Neural progenitor cell (in vitro differentiated cells): ENCODE measurements at regions not wholly inside any gene's neighbourhood (a gene's known extent, or its start where the extent isn't known, plus 50 kb on each side); places are given as distances from the start of the nearest gene placed in this dataset.

ENCODE experiments used
- DNase-seq: peaks from one replicate; pipeline ENCODE4 v3.0.0-alpha.2; 2016; ENCODE audit warnings: low spot score
- H2AFZ ChIP-seq: fragments of 200-600 bp; sonication (generic); replicated peaks from 2 replicates; pipeline ENCODE4 v1.6.1; 2016; ENCODE audit warnings: antibody characterized with exemption
- H3F3A ChIP-seq: fragments of 200-600 bp; sonication (generic); 2 replicates; pipeline ENCODE4 v1.6.1; 2016; ENCODE audit warnings: antibody characterized with exemption, low read depth
- H3K27ac ChIP-seq: fragments of 200-600 bp; sonication (generic); 2 replicates; pipeline ENCODE4 v1.5.1; 2016; ENCODE audit warnings: mild to moderate bottlenecking
- H3K27me3 ChIP-seq: fragments of 200-600 bp; sonication (generic); 2 replicates; pipeline ENCODE4 v1.6.1; 2016; ENCODE audit warnings: mild to moderate bottlenecking, moderate library complexity
- H3K36me3 ChIP-seq: fragments of 200-600 bp; sonication (generic); 2 replicates; pipeline ENCODE4 v1.5.1; 2016
- H3K4me1 ChIP-seq: fragments of 200-600 bp; sonication (generic); 2 replicates; pipeline ENCODE4 v1.6.1; 2016; ENCODE audit warnings: mixed run types
- H3K4me2 ChIP-seq: fragments of 200-600 bp; sonication (generic); 2 replicates; pipeline ENCODE4 v1.6.1; 2016
- H3K4me3 ChIP-seq: fragments of 200-600 bp; sonication (generic); 2 replicates; pipeline ENCODE4 v1.5.1; 2016
- H3K79me2 ChIP-seq: fragments of 200-600 bp; sonication (generic); 2 replicates; pipeline ENCODE4 v1.6.1; 2016; ENCODE audit warnings: low read depth
- H3K9ac ChIP-seq: fragments of 200-600 bp; sonication (generic); 2 replicates; pipeline ENCODE4 v1.6.1; 2016
- H3K9me3 ChIP-seq: fragments of 200-600 bp; sonication (generic); 2 replicates; pipeline ENCODE4 v1.5.1; 2016; ENCODE audit warnings: low read depth
- H4K20me1 ChIP-seq: fragments of 200-600 bp; sonication (generic); 2 replicates; pipeline ENCODE4 v1.6.1; 2016; ENCODE audit warnings: low read depth
- H3K27ac Mint-ChIP-seq: 3 replicates; pipeline ENCODE4 v1.8.0; 2021; ENCODE audit warnings: mixed read lengths
- H3K27me3 Mint-ChIP-seq: 2 replicates; pipeline ENCODE4 v1.8.0; 2022; ENCODE audit warnings: low read depth, mild to moderate bottlenecking, inconsistent platforms, moderate library complexity, mixed read lengths; ENCODE audit not compliant: insufficient read depth
- H3K36me3 Mint-ChIP-seq: 3 replicates; pipeline ENCODE4 v1.8.0; 2021; ENCODE audit warnings: mixed read lengths
- H3K4me1 Mint-ChIP-seq: 3 replicates; pipeline ENCODE4 v1.8.0; 2021; ENCODE audit warnings: mixed read lengths
- H3K4me3 Mint-ChIP-seq: 3 replicates; pipeline ENCODE4 v1.8.0; 2021; ENCODE audit warnings: mild to moderate bottlenecking, moderate library complexity, mixed read lengths
- H3K9me3 Mint-ChIP-seq: 3 replicates; pipeline ENCODE4 v1.8.0; 2020; ENCODE audit warnings: mixed read lengths
- CTCF ChIP-seq: fragments of 200-600 bp; sonication (generic); IDR thresholded peaks from 2 replicates; pipeline ENCODE4 v1.5.1; 2017; ENCODE audit warnings: antibody characterized with exemption, mild to moderate bottlenecking
- EZH2 ChIP-seq: fragments of 200-600 bp; sonication (generic); IDR thresholded peaks from 2 replicates; pipeline ENCODE4 v1.6.1; 2017; ENCODE audit warnings: antibody characterized with exemption, mild to moderate bottlenecking, moderate library complexity
- EZH2phosphoT487 ChIP-seq: fragments of 200-600 bp; sonication (generic); IDR thresholded peaks from 2 replicates; pipeline ENCODE4 v1.6.1; 2017; ENCODE audit warnings: antibody characterized with exemption

GRCh38 chr6:40819182-40819834 lies 219.7 kb downstream of the UNC5CL start:
- H3K9me3 Mint-ChIP-seq: no peaks in the 10 kb centered on the region
- Histone ChIP-seq H3K36me3 (no peaks in the 10 kb centered on the region), H3K27ac (no peak overlapping the region), H3K4me3 (no peak overlapping the region), H3K9ac (no peak overlapping the region), H2AFZ (no peak overlapping the region), H4K20me1 (no peaks in the 10 kb centered on the region), H3K9me3 (no peaks in the 10 kb centered on the region), H3K4me2 (no peak overlapping the region), H3K4me1 (no peaks in the 10 kb centered on the region), H3K27me3 (no peaks in the 10 kb centered on the region), H3F3A (no peaks in the 10 kb centered on the region), H3K79me2 (no peaks in the 10 kb centered on the region)
- TF ChIP-seq EZH2: no peak
- no peak for TF ChIP-seq CTCF
- TF ChIP-seq EZH2phosphoT487: no peak
- peaks cover 9% of the 10 kb centered on the region for H3K27me3 Mint-ChIP-seq
- peaks cover 3% of the 10 kb centered on the region for H3K4me1 Mint-ChIP-seq
- DNase-seq: no peak
- H3K27ac Mint-ChIP-seq: no peak overlapping the region
- no peaks in the 10 kb centered on the region for H3K36me3 Mint-ChIP-seq
- no peak overlapping the region for H3K4me3 Mint-ChIP-seq

GRCh38 chr6:40817369-40817768 lies 221.7 kb downstream of the UNC5CL start:
- no peak overlapping the region for H3K9ac ChIP-seq
- no peaks in the 10 kb centered on the region for H3K9me3 Mint-ChIP-seq
- no peaks in the 10 kb centered on the region for H4K20me1 ChIP-seq
- peaks cover 3% of the 10 kb centered on the region for H3K4me1 Mint-ChIP-seq
- H3K4me2 ChIP-seq: no peak overlapping the region
- TF ChIP-seq EZH2: no peak
- no peak overlapping the region for H2AFZ ChIP-seq
- no peaks in the 10 kb centered on the region for H3K79me2 ChIP-seq
- H3K27me3 ChIP-seq: no peaks in the 10 kb centered on the region
- H3K4me3 ChIP-seq: no peak overlapping the region
- DNase-seq: no peak
- no peaks in the 10 kb centered on the region for H3K36me3 ChIP-seq
- no peak overlapping the region for H3K27ac Mint-ChIP-seq
- no peak overlapping the region for H3K4me3 Mint-ChIP-seq
- no peaks in the 10 kb centered on the region for H3K36me3 Mint-ChIP-seq
- peaks cover 9% of the 10 kb centered on the region for H3K27me3 Mint-ChIP-seq
- no peaks in the 10 kb centered on the region for H3K4me1 ChIP-seq
- H3K9me3 ChIP-seq: no peaks in the 10 kb centered on the region
- no peak overlapping the region for H3K27ac ChIP-seq
- no peaks in the 10 kb centered on the region for H3F3A ChIP-seq

GRCh38 chr6:40816601-40817000 lies 222.4 kb downstream of the UNC5CL start:
- H4K20me1 ChIP-seq: no peaks in the 10 kb centered on the region
- H3K4me2 ChIP-seq: no peak overlapping the region
- H3K27me3 ChIP-seq: no peaks in the 10 kb centered on the region
- no peak overlapping the region for H3K9ac ChIP-seq
- no peak overlapping the region for H2AFZ ChIP-seq
- H3K9me3 ChIP-seq: no peaks in the 10 kb centered on the region
- Mint-ChIP-seq H3K27ac (no peak overlapping the region), H3K4me3 (no peak overlapping the region), H3K9me3 (no peaks in the 10 kb centered on the region), H3K36me3 (no peaks in the 10 kb centered on the region), H3K4me1 (peaks cover 3% of the 10 kb centered on the region), H3K27me3 (peaks cover 9% of the 10 kb centered on the region)
- H3K4me1 ChIP-seq: no peaks in the 10 kb centered on the region
- H3K4me3 ChIP-seq: no peak overlapping the region
- no peaks in the 10 kb centered on the region for H3K79me2 ChIP-seq
- DNase-seq: no peak
- H3K27ac ChIP-seq: no peak overlapping the region
- no peaks in the 10 kb centered on the region for H3F3A ChIP-seq
- TF ChIP-seq EZH2phosphoT487: no peak
- TF ChIP-seq CTCF: no peak
- no peak for TF ChIP-seq EZH2
- no peaks in the 10 kb centered on the region for H3K36me3 ChIP-seq

- H3K9me3 ChIP-seq: no peaks in the 10 kb centered on the region
- H3K4me3 Mint-ChIP-seq: no peak overlapping the region
- H3K27me3 ChIP-seq: no peaks in the 10 kb centered on the region
- peaks cover 3% of the 10 kb centered on the region for H3K4me1 Mint-ChIP-seq
- no peaks in the 10 kb centered on the region for H4K20me1 ChIP-seq
- no peak for DNase-seq
- H2AFZ ChIP-seq: no peak overlapping the region
- H3K9me3 Mint-ChIP-seq: no peaks in the 10 kb centered on the region
- H3K9ac ChIP-seq: no peak overlapping the region
- no peaks in the 10 kb centered on the region for H3K36me3 ChIP-seq
- H3K4me3 ChIP-seq: no peak overlapping the region
- H3F3A ChIP-seq: no peaks in the 10 kb centered on the region
- H3K36me3 Mint-ChIP-seq: no peaks in the 10 kb centered on the region
- no peak overlapping the region for H3K4me2 ChIP-seq
- H3K4me1 ChIP-seq: no peaks in the 10 kb centered on the region
- no peak overlapping the region for H3K27ac ChIP-seq
- no peaks in the 10 kb centered on the region for H3K79me2 ChIP-seq
- no peak overlapping the region for H3K27ac Mint-ChIP-seq
- TF ChIP-seq EZH2phosphoT487 (no peak), EZH2 (no peak), CTCF (no peak)
- peaks cover 8% of the 10 kb centered on the region for H3K27me3 Mint-ChIP-seq
These were observed 223.3 kb downstream of the UNC5CL start for GRCh38 chr6:40815731-40816130.
